ENCODE measurements at regions not wholly inside any gene's neighbourhood (a gene's known extent, or its start where the extent isn't known, plus 50 kb on each side); places are given as distances from the start of the nearest gene placed in this dataset.
A peak's percentile ranks its signal among the peaks of the same experiment; 100 is the strongest.

DNA sequence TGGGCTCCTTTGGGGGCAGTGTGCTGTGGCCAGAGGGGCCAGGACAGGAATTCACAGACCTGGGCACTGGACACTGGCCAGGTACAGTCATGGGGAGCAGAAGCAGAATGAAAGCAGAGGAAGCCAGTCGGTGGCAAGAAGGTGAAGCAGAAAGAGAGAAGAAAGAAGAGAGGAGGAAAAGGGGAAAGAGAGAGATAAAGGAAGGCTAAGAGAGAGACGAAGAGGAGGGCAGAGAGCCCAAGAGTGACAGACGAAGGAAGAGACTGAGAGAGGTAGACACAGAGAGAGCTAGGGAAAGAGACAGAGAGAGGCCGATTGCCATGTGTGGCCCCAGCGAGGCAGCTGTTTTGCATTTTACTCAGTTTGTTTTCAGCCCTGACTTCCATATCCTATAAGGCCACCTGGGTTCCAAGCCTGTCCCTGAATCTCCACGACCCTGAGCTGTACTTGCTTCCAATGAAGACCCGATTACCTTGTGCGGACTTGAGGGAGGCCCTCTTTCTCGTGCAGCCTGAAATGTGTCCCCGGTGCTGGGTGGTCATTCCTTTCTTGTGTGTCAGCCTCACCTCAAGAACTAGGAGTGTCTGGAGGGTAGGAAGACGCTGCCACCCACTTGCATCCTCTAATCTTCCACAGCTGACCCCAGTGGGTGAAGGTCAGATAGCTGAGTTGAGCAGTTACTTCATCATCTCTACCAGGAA lies 73.9 kb downstream of the LSM3 start:
- TF ChIP-seq, protein P1, sequence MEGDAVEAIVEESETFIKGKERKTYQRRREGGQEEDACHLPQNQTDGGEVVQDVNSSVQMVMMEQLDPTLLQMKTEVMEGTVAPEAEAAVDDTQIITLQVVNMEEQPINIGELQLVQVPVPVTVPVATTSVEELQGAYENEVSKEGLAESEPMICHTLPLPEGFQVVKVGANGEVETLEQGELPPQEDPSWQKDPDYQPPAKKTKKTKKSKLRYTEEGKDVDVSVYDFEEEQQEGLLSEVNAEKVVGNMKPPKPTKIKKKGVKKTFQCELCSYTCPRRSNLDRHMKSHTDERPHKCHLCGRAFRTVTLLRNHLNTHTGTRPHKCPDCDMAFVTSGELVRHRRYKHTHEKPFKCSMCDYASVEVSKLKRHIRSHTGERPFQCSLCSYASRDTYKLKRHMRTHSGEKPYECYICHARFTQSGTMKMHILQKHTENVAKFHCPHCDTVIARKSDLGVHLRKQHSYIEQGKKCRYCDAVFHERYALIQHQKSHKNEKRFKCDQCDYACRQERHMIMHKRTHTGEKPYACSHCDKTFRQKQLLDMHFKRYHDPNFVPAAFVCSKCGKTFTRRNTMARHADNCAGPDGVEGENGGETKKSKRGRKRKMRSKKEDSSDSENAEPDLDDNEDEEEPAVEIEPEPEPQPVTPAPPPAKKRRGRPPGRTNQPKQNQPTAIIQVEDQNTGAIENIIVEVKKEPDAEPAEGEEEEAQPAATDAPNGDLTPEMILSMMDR (conservative IDR thresholded peaks at IDR 0.05; ENCODE audit: control insufficient read depth, insufficient read depth, low read depth, low read length), result no peak
- no peak overlapping the region for H3K4me3 ChIP-seq (ENCODE audit: control insufficient read depth, low read depth, low read length)
- no peak for DNase-seq (ENCODE audit: low read depth)

DNA sequence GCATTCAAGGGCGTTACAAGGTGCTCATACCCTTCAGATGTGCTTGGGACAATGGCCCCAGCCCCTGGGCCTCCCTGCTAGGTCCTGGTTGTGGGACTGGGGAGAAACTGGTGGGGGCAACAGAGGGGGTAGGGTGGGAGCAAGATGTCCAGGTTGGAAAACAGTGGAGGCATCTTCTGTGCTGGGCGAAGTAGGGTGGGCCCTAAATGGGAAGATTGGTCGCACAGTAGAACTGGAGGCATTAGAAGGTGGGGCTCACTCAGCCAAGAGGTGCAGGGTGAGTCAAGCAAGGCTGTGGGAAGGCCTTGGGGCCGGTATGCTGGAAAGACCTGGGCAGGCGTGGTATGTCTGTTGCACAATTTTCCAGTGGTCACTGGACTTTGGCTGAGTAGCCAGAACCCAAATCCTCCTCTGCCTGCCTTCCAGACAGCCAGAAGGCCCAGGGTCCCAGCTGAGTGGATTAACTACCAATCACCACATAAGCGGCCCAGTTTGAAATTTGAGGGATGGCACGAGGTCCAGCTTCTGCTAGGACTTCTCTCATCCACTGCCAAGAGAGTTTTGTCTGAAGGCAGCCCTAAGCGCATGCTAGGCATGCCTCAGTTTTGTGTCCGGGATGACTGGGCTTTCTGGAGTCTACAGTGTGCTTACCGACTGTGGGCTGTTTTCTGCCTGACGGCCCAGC lies 74.5 kb downstream of the LSM3 start:
- TF ChIP-seq, protein P1 (conservative IDR thresholded peaks at IDR 0.05; ENCODE audit: control insufficient read depth, insufficient read depth, low read depth, low read length), result no peak
- peak; percentile 31 for DNase-seq (ENCODE audit: low read depth)

DNA sequence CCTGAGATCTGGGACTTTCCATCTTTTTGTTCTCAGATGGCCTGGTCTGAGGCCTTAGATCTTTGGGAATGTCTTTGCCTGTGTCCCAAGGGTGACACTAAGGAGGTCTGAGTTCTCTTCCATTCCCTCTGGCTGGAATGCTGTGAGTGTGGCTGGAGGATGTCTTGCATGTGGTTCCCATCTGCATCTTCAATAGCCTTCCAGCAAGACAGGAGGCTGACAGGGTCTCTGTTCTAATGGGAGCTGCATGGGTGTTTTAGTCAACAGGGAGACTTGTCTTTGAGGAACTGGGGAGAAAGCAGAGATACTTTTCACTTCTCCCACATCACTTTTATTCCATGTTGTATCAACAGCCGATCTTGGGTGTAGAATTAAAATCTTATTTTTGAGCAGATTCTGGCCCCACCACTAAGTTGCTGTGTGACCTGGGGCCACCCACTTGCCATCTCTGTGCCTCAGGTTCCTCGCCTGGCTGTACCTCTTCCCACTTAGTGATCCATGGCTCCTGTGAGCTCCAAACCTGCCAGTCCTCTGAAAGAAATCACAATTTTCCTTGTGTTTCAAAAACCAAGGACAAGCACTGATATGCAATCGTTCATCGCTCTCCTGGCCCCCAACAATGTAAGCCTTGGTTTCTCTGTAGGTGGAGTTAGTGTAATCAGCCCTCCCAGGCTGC lies 75.2 kb downstream of the LSM3 start:
- TF ChIP-seq, protein P1 (conservative IDR thresholded peaks at IDR 0.05; ENCODE audit: control insufficient read depth, insufficient read depth, low read depth, low read length), result no peak
- no peak for DNase-seq (ENCODE audit: low read depth)
- H3K4me3 ChIP-seq (ENCODE audit: control insufficient read depth, low read depth, low read length), result no peak overlapping the region

More for the DNA sequence above, 74.5 kb downstream of the LSM3 start:
- no peak overlapping the region for H3K4me3 ChIP-seq (ENCODE audit: control insufficient read depth, low read depth, low read length)

DNA sequence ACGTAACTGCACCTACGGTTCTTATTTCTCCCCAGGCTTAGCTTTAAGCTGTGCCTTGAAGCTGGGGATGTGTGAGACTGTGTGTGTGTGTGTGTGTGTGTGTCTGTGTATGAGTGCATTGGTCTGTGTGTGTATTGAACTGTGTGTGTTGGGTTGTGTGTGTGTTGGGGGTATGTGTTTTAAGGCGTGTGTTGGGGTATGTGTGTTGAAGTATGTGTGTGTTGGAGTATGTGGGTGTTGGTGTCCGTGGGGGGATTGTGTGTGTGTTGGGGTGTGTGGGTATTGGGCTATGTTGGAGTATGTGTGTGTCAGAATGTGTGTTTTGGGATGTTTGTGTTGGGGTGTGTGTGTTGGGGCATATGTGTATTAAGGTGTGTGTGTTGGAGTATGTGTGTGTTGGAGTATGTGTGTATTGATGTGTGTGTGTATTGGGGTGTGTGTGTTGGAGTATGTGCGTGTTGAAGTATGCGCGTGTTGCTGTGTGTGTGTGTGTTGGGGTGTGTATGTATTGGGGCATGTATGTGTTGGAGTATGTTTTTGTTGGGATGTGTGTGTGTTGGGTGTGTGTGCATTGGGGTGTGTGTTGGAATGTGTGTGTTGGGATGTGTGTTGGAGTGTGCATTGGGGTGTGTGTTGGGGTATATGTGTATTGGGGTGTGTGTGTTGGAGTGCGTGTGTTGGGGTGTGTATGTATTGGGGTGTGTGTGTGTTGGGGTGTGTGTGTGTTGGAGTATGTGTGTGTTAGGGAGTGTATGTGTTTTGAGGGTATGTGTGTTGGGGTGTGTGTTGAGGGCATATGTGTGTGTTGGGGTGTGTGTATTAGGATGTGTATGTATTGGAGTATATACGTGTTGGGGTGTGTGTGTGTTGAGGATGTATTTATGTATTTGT lies 76.4 kb downstream of the LSM3 start:
- DNase-seq (ENCODE audit: low read depth), result no peak
- H3K4me3 ChIP-seq (ENCODE audit: control insufficient read depth, low read depth, low read length), result no peak overlapping the region
- TF ChIP-seq, protein P1 (conservative IDR thresholded peaks at IDR 0.05; ENCODE audit: control insufficient read depth, insufficient read depth, low read depth, low read length), result no peak

DNA sequence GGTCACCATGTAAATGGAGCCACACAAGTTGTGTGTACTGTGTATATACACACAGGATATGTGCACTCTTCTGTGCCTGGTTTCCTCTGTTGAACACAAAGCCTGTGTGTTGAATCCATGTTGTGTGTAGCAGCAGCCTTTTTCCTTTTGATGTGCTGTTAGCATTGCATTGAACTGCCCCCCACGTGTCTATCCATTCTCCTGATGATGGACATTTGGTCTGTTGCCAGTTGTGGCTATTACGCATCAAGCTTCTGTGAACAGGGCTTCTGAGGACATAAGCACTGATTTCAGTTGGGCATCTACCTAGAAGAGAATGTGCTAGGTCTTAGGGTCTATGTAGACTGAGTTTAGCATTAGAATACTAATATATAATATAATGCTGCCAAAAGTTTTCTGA lies 77.4 kb downstream of the LSM3 start:
- no peak overlapping the region for H3K4me3 ChIP-seq (ENCODE audit: control insufficient read depth, low read depth, low read length)
- TF ChIP-seq, protein P1 (conservative IDR thresholded peaks at IDR 0.05; ENCODE audit: control insufficient read depth, insufficient read depth, low read depth, low read length), result no peak
- no peak for DNase-seq (ENCODE audit: low read depth)
